OCI-LY3 (cell line): ENCODE measurements at regions not wholly inside any gene's neighbourhood (a gene's known extent, or its start where the extent isn't known, plus 50 kb on each side); places are given as distances from the start of the nearest gene placed in this dataset.

Experiments
- EZH2phosphoT487 ChIP-seq: fragments of 200-600 bp; shearing (Covaris generic); IDR thresholded peaks from 2 replicates; pipeline ENCODE4 v1.6.1; 2018; ENCODE audit warnings: antibody characterized with exemption, mixed run types, low read depth
- TF ChIP-seq, protein P1 (sequence below): fragments of 200-600, 300-600 bp; sonication (generic); IDR thresholded peaks from 2 replicates; pipeline ENCODE4 v1.5.1; 2014; ENCODE audit warnings: antibody characterized with exemption, low read length, low read depth

GRCh38 chr1:200323856-200324400 is 85.9 kb downstream of the ZNF281 start:
- TF ChIP-seq, protein P1, sequence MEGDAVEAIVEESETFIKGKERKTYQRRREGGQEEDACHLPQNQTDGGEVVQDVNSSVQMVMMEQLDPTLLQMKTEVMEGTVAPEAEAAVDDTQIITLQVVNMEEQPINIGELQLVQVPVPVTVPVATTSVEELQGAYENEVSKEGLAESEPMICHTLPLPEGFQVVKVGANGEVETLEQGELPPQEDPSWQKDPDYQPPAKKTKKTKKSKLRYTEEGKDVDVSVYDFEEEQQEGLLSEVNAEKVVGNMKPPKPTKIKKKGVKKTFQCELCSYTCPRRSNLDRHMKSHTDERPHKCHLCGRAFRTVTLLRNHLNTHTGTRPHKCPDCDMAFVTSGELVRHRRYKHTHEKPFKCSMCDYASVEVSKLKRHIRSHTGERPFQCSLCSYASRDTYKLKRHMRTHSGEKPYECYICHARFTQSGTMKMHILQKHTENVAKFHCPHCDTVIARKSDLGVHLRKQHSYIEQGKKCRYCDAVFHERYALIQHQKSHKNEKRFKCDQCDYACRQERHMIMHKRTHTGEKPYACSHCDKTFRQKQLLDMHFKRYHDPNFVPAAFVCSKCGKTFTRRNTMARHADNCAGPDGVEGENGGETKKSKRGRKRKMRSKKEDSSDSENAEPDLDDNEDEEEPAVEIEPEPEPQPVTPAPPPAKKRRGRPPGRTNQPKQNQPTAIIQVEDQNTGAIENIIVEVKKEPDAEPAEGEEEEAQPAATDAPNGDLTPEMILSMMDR, result no peak
- TF ChIP-seq EZH2phosphoT487, result no peak
